Upper lobe of left lung (tissue), 6 donors: ENCODE measurements at regions not wholly inside any gene's neighbourhood (a gene's known extent, or its start where the extent isn't known, plus 50 kb on each side); places are given as distances from the start of the nearest gene placed in this dataset.

Experiments used
- ATAC-seq, 2 donors: fragments of 200-7000 bp; cut with Tn5 transposase; one replicate each; pipeline ENCODE4 v1.9.1; 2022; ENCODE audit warnings: mild to moderate bottlenecking in 2 of 2, moderate library complexity in 2 of 2; ENCODE audit not compliant: low FRiP score in 2 of 2
- DNase-seq, 2 donors: peaks; one replicate each; pipeline ENCODE4 v3.0.0-alpha.2; 2019 to 2020
- H3K27ac ChIP-seq, 4 donors: fragments of 200-600 bp; sonication (generic); one replicate each; pipeline ENCODE4 v1.5.1; 2016 to 2019
- H3K27me3 ChIP-seq, 4 donors: fragments of 200-600 bp; sonication (generic); one replicate each; pipeline ENCODE4 v1.5.1; 2017 to 2019
- H3K36me3 ChIP-seq, 4 donors: fragments of 200-600 bp; sonication (generic); one replicate each; pipeline ENCODE4 v1.5.1; 2016 to 2019
- H3K4me1 ChIP-seq, 4 donors: fragments of 200-600 bp; sonication (generic); one replicate each; pipeline ENCODE4 v1.5.1; 2018 to 2019
- H3K4me3 ChIP-seq, 4 donors: fragments of 200-600 bp; sonication (generic); one replicate each; pipeline ENCODE4 v1.5.1; 2017 to 2019; ENCODE audit warnings: mild to moderate bottlenecking in 2 of 4, moderate library complexity in 1 of 4
- H3K9me3 ChIP-seq, 4 donors: fragments of 200-600 bp; sonication (generic); one replicate each; pipeline ENCODE4 v1.5.1; 2018 to 2019
- EP300 ChIP-seq, 4 donors: sonication (generic); formaldehyde crosslinking; IDR thresholded peaks; one replicate each; pipeline ENCODE4 v1.5.1; 2017; ENCODE audit warnings: antibody characterized with exemption in 4 of 4, control low read depth in 2 of 4
- POLR2A ChIP-seq, 4 donors: fragments of 450-650 bp; IDR thresholded peaks; one replicate each; pipeline ENCODE4 v1.5.1; 2016 to 2017; ENCODE audit warnings: antibody characterized with exemption in 4 of 4, mild to moderate bottlenecking in 2 of 4
- POLR2AphosphoS5 ChIP-seq, 2 donors: sonication (generic); formaldehyde crosslinking; IDR thresholded peaks; one replicate each; pipeline ENCODE4 v1.5.1; 2017; ENCODE audit warnings: antibody characterized with exemption in 2 of 2
- WGBS, 2 donors: methylation state at CpG; one replicate each; pipeline ENCODE4 v1.1.5; 2017 to 2018; 5-methylcytosine and 5-hydroxymethylcytosine counted together
- TF ChIP-seq, protein P1 (sequence below), 6 experiments: fragments of 450-650 bp in 4 of 6; fragments of 200-600 bp in 2 of 6; sonication (generic) in 2 of 6; IDR thresholded peaks; one replicate each; pipeline ENCODE4 v1.5.1; 2016 to 2019; ENCODE audit warnings: antibody characterized with exemption in 6 of 6
- donor health status: DM: no; HTN: no; CAD: no; lungs with moderate emphysema.
- donor health status: DM: no; HTN: yes; CAD: no; lungs with severe emphysema.

DNA sequence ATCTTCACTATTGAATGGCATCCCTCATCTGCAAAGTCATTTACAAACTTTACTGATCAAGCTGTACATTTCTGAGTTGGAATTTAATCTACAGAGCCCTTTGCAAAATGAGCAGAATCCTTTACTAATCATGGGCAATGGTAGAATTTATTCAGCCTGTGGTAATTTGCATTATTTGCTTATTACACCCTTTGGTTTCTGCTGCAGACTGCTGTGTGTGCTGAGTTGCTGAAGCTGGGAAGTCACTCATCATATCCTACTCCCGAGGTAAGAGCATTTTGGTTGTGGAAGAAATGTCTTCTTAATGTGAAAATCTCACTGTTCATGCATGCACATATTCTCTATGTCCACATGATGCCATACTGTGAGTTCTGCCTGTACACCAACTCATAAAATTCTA is 357.4 kb upstream of the SLC39A10 start:
- ATAC-seq = no peak

DNA sequence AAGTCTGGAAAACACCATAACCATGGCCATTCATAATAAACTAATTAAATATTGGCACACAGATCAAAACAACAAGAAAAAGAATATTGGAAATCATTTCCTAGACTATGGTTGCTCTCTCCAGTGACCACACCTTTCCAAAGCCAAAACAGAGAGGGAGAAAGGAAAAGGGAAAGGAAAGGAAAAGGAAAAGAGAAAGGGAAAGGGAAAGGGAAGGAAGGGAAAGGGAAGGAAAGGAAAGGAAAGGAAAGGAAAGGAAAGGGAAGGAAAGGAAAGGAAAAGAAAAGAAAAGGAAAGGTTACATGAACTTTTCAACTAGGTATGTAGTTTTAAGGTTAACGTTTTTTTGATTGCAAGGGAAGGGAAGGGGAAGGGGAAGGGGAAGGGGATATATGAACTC is 360.5 kb upstream of the SLC39A10 start:
- H3K27ac ChIP-seq = no peak overlapping the region
- TF ChIP-seq EP300 (IDR thresholded peaks at IDR 0.05) (no peak), POLR2A (IDR thresholded peaks at IDR 0.05) (no peak), POLR2AphosphoS5 (IDR thresholded peaks at IDR 0.05) (no peak)
- TF ChIP-seq, protein P1, sequence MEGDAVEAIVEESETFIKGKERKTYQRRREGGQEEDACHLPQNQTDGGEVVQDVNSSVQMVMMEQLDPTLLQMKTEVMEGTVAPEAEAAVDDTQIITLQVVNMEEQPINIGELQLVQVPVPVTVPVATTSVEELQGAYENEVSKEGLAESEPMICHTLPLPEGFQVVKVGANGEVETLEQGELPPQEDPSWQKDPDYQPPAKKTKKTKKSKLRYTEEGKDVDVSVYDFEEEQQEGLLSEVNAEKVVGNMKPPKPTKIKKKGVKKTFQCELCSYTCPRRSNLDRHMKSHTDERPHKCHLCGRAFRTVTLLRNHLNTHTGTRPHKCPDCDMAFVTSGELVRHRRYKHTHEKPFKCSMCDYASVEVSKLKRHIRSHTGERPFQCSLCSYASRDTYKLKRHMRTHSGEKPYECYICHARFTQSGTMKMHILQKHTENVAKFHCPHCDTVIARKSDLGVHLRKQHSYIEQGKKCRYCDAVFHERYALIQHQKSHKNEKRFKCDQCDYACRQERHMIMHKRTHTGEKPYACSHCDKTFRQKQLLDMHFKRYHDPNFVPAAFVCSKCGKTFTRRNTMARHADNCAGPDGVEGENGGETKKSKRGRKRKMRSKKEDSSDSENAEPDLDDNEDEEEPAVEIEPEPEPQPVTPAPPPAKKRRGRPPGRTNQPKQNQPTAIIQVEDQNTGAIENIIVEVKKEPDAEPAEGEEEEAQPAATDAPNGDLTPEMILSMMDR (IDR thresholded peaks at IDR 0.05) = no peak
- WGBS, 2 donors = 50 to 63% methylated on average over 1 of the region's 1 CpG
- ATAC-seq (no peak), DNase-seq (no peak)
- no peaks in the 10 kb centered on the region for H3K4me1 ChIP-seq
- no peaks in the 10 kb centered on the region for H3K36me3 ChIP-seq
- H3K27me3 ChIP-seq = no peaks in the 10 kb centered on the region
- H3K4me3 ChIP-seq = no peak overlapping the region
- H3K9me3 ChIP-seq = no peaks in the 10 kb centered on the region

More for the DNA sequence above, 357.4 kb upstream of the SLC39A10 start:
- no peaks in the 10 kb centered on the region for H3K4me1 ChIP-seq
- no peaks in the 10 kb centered on the region for H3K9me3 ChIP-seq
- no peaks in the 10 kb centered on the region for H3K36me3 ChIP-seq
- TF ChIP-seq, protein P1 (IDR thresholded peaks at IDR 0.05) = no peak
- no peak for TF ChIP-seq POLR2A (IDR thresholded peaks at IDR 0.05)
- TF ChIP-seq EP300 (IDR thresholded peaks at IDR 0.05) = no peak
- 62 to 85% methylated on average over 1 of the region's 1 CpG for WGBS, 2 donors
- H3K27me3 ChIP-seq = no peaks in the 10 kb centered on the region
- no peak overlapping the region for H3K4me3 ChIP-seq
- no peak for DNase-seq
- H3K27ac ChIP-seq = no peak overlapping the region

DNA sequence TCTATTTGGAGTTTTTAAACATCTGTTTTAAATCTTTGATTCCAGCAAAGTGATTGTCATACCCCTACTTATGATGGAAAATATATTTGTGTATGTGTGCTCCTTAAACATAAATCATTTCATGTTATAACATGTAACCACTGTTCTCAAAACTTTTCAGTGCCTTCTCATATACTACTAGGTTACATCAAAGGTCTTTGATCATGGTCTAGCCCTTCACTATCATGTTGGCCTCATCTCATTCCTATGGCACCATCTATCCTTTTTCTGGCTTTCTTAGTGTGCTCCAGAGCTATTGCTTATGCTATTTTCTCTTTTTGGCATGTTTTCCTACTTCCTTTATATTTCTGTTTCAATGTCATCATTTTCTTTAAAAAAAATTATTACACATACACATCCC is 367.9 kb upstream of the SLC39A10 start:
- Histone ChIP-seq H3K36me3 (no peaks in the 10 kb centered on the region), H3K4me1 (no peaks in the 10 kb centered on the region), H3K27ac (no peak overlapping the region), H3K9me3 (no peaks in the 10 kb centered on the region), H3K4me3 (no peak overlapping the region), H3K27me3 (no peaks in the 10 kb centered on the region)
- ATAC-seq = no peak
- no peak for DNase-seq
- TF ChIP-seq, protein P1 (IDR thresholded peaks at IDR 0.05) = no peak
- TF ChIP-seq EP300 (IDR thresholded peaks at IDR 0.05) (no peak), POLR2AphosphoS5 (IDR thresholded peaks at IDR 0.05) (no peak), POLR2A (IDR thresholded peaks at IDR 0.05) (no peak)

DNA sequence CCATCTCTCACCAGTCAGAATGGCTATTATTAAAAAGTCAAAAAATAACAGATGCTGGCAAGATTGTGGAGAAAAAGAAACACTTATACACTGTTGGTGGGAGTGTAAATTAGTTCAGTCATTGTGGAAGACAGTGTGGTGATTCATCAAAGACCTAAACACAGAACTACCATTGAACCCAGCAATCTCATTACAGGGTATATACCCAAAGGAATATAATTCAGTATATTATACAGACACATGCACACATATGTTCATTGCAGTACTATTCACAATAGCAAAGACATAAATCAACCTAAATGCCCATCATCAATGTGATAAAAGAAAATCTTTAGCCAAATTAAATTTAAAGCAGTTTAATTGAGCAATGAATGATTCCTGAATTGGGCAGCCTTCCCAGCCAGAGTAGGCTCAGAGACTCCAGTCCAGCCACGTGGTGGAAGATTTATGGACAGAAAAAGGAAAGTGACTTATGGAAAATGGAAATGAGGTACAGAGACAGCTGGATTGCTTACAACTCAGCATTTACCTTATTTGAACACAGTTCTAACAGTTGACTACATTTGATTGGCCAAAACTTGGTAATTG is 377.1 kb upstream of the SLC39A10 start:
- no peaks in the 10 kb centered on the region for H3K4me1 ChIP-seq
- no peak overlapping the region for H3K4me3 ChIP-seq
- DNase-seq = no peak
- no peak overlapping the region for H3K27ac ChIP-seq
- no peak for ATAC-seq
- TF ChIP-seq, protein P1 (IDR thresholded peaks at IDR 0.05) = no peak
- TF ChIP-seq POLR2AphosphoS5 (IDR thresholded peaks at IDR 0.05) (no peak), EP300 (IDR thresholded peaks at IDR 0.05) (no peak), POLR2A (IDR thresholded peaks at IDR 0.05) (no peak)
- no peaks in the 10 kb centered on the region for H3K36me3 ChIP-seq
- 36 to 45% methylated on average over 1 of the region's 1 CpG for whole genome bisulfite sequencing, 2 donors
- H3K27me3 ChIP-seq = no peaks in the 10 kb centered on the region
- H3K9me3 ChIP-seq = no peaks in the 10 kb centered on the region

DNA sequence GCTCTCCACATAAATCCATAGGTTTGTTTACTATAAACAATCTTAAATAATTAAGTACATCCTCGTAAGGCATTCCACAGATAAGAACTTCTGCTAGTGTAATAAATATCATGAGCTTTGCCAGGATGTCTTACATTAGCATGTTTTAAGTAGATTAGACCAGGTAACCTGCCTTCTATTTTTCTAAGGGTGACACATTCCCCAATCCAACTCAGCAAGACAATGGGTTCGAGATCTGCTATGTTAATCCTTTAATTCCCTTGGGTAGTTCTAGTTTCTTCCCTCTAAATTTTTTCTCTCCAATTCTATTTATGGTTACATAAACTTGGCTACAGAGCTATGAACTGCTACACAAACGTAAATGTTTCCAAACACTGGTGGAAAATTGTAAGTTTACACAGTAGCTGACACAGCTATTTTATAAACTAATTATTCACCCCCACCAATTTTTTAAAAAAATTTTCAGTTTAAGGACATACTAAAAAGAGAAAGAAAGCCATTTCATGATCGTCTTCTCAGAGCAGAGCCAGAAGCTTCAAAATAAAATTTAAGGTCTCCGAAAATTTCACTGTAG is 386.5 kb upstream of the SLC39A10 start:
- no peak overlapping the region for H3K4me3 ChIP-seq
- TF ChIP-seq POLR2A (IDR thresholded peaks at IDR 0.05) (no peak), EP300 (IDR thresholded peaks at IDR 0.05) (no peak), POLR2AphosphoS5 (IDR thresholded peaks at IDR 0.05) (no peak)
- TF ChIP-seq, protein P1 (IDR thresholded peaks at IDR 0.05) = no peak
- H3K9me3 ChIP-seq = no peaks in the 10 kb centered on the region
- ATAC-seq (no peak), DNase-seq (no peak)
- no peaks in the 10 kb centered on the region for H3K36me3 ChIP-seq
- H3K4me1 ChIP-seq = no peaks in the 10 kb centered on the region
- 65 to 68% methylated on average over 5 of the region's 5 CpGs for WGBS, 2 donors
- no peak overlapping the region for H3K27ac ChIP-seq
- no peaks in the 10 kb centered on the region for H3K27me3 ChIP-seq
